Activated CD4-positive, alpha-beta T cell treated with anti-CD3 and anti-CD28 coated beads for 36 hours (primary cell): ENCODE measurements at regions not wholly inside any gene's neighbourhood (a gene's known extent, or its start where the extent isn't known, plus 50 kb on each side); places are given as distances from the start of the nearest gene placed in this dataset.
"Not testable (repeated sequence)": the region's sequence is repeated elsewhere in the genome, so short reads cannot be mapped to it uniquely, and the experiment has no call there.

Experiments used
- ATAC-seq: fragments of 200-7000 bp; cut with Tn5 transposase; one replicate; pipeline ENCODE4 v1.10.0; 2021; ENCODE audit warnings: mild to moderate bottlenecking, moderate library complexity
- CTCF ChIA-PET: fragments of 350-600 bp; sonication (Branson Sonifier 250); formaldehyde crosslinking; loops from one replicate; lab custom pipeline; 2021; ENCODE audit warnings: antibody characterized with exemption; lab: Charles Lee
- POLR2A ChIA-PET: fragments of 350-600 bp; sonication (Branson Sonifier 250); formaldehyde crosslinking; loops from one replicate; lab custom pipeline; 2021; ENCODE audit warnings: antibody characterized with exemption, inconsistent platforms; lab: Charles Lee
- DNase-seq: peaks from one replicate; pipeline ENCODE4 v3.0.0-alpha.2; 2020
- H3K27ac Mint-ChIP-seq: one replicate; pipeline ENCODE4 v1.8.0; 2021; ENCODE audit warnings: mixed read lengths
- H3K27me3 Mint-ChIP-seq: one replicate; pipeline ENCODE4 v1.8.0; 2021; ENCODE audit warnings: mixed read lengths
- H3K36me3 Mint-ChIP-seq: one replicate; pipeline ENCODE4 v1.8.0; 2021; ENCODE audit warnings: low read depth, mixed read lengths
- H3K4me1 Mint-ChIP-seq: one replicate; pipeline ENCODE4 v1.8.0; 2021; ENCODE audit warnings: mixed read lengths
- H3K4me3 Mint-ChIP-seq: one replicate; pipeline ENCODE4 v1.8.0; 2021; ENCODE audit warnings: mild to moderate bottlenecking, moderate library complexity, mixed read lengths
- H3K9me3 Mint-ChIP-seq: one replicate; pipeline ENCODE4 v1.8.0; 2021; ENCODE audit warnings: low read depth, mixed read lengths
- intact Hi-C, 2 experiments: fragments of 100-400 bp; cut with DNase I in 1 of 2; cut with micrococcal nuclease in 1 of 2; formaldehyde crosslinking; loops; one replicate each; pipeline versions ENCODE4 v1.14.2 to v1.15.1; 2022 to 2024; cut with DNase I, micrococcal nuclease

DNA sequence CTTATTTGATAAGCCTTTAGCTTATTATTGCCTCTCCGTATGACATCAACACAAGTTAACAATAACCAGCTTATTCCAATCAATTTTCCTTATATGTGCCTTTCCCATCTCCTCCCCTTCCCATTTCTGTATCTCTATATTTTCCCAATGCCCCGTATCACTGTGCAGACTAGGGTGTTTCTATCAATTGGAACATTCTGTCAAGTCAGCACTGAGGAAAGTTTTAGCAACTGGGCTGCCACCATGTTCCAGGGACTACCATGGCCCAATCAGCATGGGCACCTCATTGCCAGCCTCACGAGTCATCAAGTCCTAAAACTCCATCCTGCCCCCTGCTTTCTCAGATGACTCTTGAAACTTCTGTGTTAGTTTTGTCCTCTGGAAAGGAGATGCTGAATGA is 973.1 kb upstream of the CNTN5 start:
- H3K36me3 Mint-ChIP-seq, result no peaks in the 10 kb centered on the region
- H3K4me1 Mint-ChIP-seq, result no peaks in the 10 kb centered on the region
- DNase-seq (no peak), ATAC-seq (no peak)
- ChIA-PET POLR2A (no interaction called here), CTCF (no interaction called here)
- H3K4me3 Mint-ChIP-seq, result no peak overlapping the region
- no peaks in the 10 kb centered on the region for H3K27me3 Mint-ChIP-seq
- H3K27ac Mint-ChIP-seq, result no peak overlapping the region
- intact Hi-C loops, result no loop called here
- peaks cover 7% of the 10 kb centered on the region for H3K9me3 Mint-ChIP-seq

DNA sequence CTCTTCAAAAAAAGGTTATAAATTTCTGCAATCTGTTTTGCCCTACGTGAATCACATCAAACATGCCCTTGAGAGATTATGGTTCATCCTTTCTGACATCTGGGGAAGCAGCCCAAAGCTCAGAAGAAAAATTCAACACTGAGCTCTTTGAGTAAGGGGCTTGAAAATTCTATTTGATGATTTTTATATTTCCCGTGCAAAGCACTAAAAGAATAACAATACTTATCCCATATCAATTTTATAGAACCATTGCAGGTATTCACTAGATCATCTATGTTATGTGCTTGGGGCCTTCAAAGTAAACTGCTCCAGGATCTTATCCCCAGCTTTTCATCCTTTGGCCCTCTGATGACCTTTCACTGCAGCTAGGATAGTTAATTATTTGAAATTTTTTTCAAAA is 966.9 kb upstream of the CNTN5 start:
- CTCF ChIA-PET, result interaction anchor here (0.8 kb wide), 1 partner anchor 40 kb away, joined by 3 read pairs; no protein-coding TSS in a partner anchor
- no peak for ATAC-seq

DNA sequence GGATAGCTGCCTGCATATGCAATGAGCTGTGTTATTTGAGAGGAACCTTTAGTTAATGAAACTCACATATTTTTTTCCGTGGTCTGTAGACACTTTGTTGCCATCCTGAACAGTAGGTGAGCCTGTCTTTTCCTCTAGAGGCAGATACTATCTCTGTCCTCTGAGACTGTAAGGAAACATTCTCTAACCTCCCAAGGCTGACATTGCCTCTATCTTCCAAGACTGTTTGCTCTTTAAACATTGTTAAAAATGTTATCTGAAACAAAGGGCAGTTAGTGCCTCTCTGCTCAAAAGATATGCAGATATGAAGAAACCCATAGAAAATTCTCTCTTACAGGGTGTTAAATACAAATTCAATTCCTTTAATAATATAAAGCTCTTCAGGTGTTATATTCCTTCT is 963.8 kb upstream of the CNTN5 start:
- DNase-seq, result no peak
- intact Hi-C loops, result no loop called here

More for the DNA sequence above, 966.9 kb upstream of the CNTN5 start:
- no peak overlapping the region for H3K27ac Mint-ChIP-seq
- DNase-seq, result no peak
- POLR2A ChIA-PET, result interaction anchor here (0.6 kb wide), 1 partner anchor 1055 kb away, joined by 3 read pairs; no protein-coding TSS in a partner anchor
- no peaks in the 10 kb centered on the region for H3K27me3 Mint-ChIP-seq
- intact Hi-C loops, result no loop called here
- H3K4me3 Mint-ChIP-seq, result no peak overlapping the region
- H3K9me3 Mint-ChIP-seq, result no peaks in the 10 kb centered on the region
- H3K4me1 Mint-ChIP-seq, result no peaks in the 10 kb centered on the region
- H3K36me3 Mint-ChIP-seq, result no peaks in the 10 kb centered on the region

DNA sequence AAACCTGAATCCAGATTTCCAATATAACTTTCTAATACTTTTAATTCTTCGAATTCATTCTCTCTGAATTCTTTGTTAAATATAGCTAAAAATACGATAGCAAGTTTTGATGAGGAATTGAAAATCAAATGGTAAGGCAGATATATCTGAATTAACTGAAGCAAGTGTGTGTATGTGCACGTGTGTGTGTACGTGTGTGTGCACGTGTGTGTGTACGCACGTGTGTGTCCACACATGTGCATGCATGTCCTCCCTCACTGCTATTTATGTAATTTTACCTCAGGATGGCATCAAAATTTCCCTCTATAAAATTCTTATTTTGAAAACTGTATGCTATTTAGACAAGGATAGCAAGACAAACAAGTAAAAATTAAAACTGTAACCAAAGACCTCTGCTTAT is 961.3 kb upstream of the CNTN5 start:
- Mint-ChIP-seq H3K4me3 (no peak overlapping the region), H3K27ac (no peak overlapping the region), H3K9me3 (no peaks in the 10 kb centered on the region), H3K36me3 (no peaks in the 10 kb centered on the region), H3K4me1 (no peaks in the 10 kb centered on the region), H3K27me3 (no peaks in the 10 kb centered on the region)
- ChIA-PET POLR2A (no interaction called here), CTCF (no interaction called here)
- intact Hi-C loops, result no loop called here
- no peak for ATAC-seq
- DNase-seq, result no peak

More for the DNA sequence above, 963.8 kb upstream of the CNTN5 start:
- Mint-ChIP-seq H3K36me3 (no peaks in the 10 kb centered on the region), H3K9me3 (no peaks in the 10 kb centered on the region), H3K4me3 (no peak overlapping the region), H3K27me3 (no peaks in the 10 kb centered on the region), H3K27ac (no peak overlapping the region), H3K4me1 (no peaks in the 10 kb centered on the region)
- ATAC-seq, result no peak
- CTCF ChIA-PET, result no interaction called here
- POLR2A ChIA-PET, result no interaction called here

DNA sequence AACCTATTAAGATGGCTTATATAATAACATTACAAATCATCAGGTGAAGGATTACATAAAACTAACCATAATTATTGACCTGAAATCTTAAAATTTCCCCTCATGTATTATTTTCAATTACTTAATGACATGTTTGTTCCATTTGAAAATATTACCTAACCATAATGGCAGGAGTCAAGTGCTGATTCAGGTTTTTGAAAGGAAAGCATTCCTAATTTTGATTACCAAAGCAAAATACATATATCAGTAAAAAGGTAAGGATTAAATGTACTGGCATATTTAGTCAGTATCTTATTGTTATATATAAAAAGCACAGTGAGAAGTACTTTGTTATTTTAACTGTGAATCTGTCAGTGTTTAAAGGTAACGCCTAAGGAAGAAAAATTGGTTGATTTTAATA is 960.0 kb upstream of the CNTN5 start:
- Mint-ChIP-seq H3K27ac (no peak overlapping the region), H3K4me3 (no peak overlapping the region), H3K36me3 (no peaks in the 10 kb centered on the region), H3K27me3 (no peaks in the 10 kb centered on the region), H3K9me3 (peaks cover 2% of the 10 kb centered on the region), H3K4me1 (no peaks in the 10 kb centered on the region)
- intact Hi-C loops, result no loop called here
- ATAC-seq (no peak), DNase-seq (no peak)
- CTCF ChIA-PET, result no interaction called here
- POLR2A ChIA-PET, result no interaction called here

DNA sequence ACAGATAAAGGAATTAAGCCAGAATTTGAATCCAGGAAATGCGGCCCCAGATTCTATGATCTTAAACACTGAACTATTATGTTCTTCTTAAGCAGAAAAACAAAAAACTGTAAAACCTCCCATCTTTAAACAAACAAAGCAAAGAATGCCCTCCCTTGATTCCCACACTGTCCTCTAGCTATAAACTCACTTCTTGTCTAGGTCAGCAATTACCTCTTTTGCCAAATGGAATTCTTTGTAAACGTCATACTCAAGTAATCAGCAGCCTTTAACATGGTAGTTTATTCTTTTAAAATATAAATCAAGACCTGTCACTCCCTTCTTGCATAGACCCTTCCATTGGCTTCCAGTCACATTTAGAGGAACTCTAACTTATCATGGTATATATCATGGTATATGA is 958.9 kb upstream of the CNTN5 start:
- no peaks in the 10 kb centered on the region for H3K4me1 Mint-ChIP-seq
- H3K4me3 Mint-ChIP-seq, result no peak overlapping the region
- peaks cover 4% of the 10 kb centered on the region for H3K9me3 Mint-ChIP-seq
- ChIA-PET CTCF (no interaction called here), POLR2A (no interaction called here)
- intact Hi-C loops, result no loop called here
- H3K36me3 Mint-ChIP-seq, result no peaks in the 10 kb centered on the region
- no peaks in the 10 kb centered on the region for H3K27me3 Mint-ChIP-seq
- H3K27ac Mint-ChIP-seq, result no peak overlapping the region
- no peak for DNase-seq
- no peak for ATAC-seq

DNA sequence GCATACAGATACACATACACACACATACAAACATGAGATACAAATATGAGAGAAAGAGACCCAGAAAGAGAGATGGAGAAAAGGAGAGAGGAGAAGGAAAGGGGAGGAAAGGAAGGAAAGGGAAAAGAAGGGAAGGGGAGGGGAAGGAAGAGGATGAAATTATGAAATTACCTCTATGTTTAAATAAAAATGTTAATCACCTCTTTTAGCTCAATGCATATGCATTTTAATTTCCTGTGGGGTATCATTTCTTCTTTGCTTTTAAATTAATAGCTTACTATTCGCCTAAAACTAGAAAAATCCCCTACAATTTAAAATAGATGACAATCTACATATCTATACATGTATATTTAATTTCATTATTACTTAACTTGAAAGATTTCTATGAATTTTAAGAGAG is 958.0 kb upstream of the CNTN5 start:
- intact Hi-C loops, result no loop called here
- H3K36me3 Mint-ChIP-seq, result no peaks in the 10 kb centered on the region
- ChIA-PET CTCF (no interaction called here), POLR2A (no interaction called here)
- DNase-seq (no peak), ATAC-seq (no peak)
- peaks cover 4% of the 10 kb centered on the region for H3K9me3 Mint-ChIP-seq
- no peaks in the 10 kb centered on the region for H3K4me1 Mint-ChIP-seq
- no peaks in the 10 kb centered on the region for H3K27me3 Mint-ChIP-seq
- H3K27ac Mint-ChIP-seq, result no peak overlapping the region
- H3K4me3 Mint-ChIP-seq, result no peak overlapping the region

DNA sequence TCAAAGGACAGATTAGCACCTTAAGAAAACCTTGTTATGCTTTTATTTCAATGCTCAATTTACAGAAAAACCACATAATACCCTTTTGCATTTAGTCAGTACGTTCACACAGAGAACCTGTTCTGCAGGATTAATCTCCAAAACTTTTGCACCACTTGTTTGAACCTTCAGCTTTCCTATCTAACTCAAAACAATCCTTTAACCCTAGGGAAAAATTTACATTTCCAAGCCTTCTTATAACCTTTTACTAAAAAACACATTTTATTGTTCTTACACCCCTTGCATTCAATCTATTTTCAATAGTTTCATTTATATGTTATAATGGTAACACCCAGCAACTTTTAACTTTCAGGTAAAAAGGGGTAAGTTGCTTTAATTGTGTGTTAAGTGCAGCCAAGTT is 952.5 kb upstream of the CNTN5 start:
- Mint-ChIP-seq H3K4me1 (no peaks in the 10 kb centered on the region), H3K27ac (no peak overlapping the region), H3K9me3 (peaks cover 6% of the 10 kb centered on the region), H3K4me3 (no peak overlapping the region), H3K36me3 (no peaks in the 10 kb centered on the region), H3K27me3 (no peaks in the 10 kb centered on the region)
- ChIA-PET POLR2A (no interaction called here), CTCF (no interaction called here)
- ATAC-seq (no peak), DNase-seq (no peak)
- intact Hi-C loops, result no loop called here

DNA sequence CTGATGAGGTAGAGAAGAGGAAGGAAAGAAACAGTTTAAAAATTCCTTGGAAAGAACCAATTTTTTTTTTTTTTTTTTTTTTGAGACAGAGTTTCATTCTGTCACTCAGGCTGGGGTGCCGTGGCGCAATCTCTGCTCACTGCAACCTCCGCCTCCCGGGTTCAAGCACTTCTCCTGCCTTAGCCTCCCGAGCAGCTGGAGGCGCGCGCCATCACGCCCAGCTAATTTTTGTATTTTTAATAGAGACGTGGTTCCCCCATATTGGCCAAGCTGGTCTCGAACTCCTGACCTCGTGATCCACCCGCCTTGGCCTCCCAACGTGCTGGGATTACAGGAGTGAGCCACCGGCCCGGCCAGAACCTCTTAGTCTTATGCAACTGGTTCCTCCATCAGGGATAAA is 951.6 kb upstream of the CNTN5 start:
- H3K4me3 Mint-ChIP-seq, H3K9me3 Mint-ChIP-seq, H3K27ac Mint-ChIP-seq, ATAC-seq, POLR2A ChIA-PET, intact Hi-C loops, H3K36me3 Mint-ChIP-seq, H3K4me1 Mint-ChIP-seq, H3K27me3 Mint-ChIP-seq, CTCF ChIA-PET, DNase-seq: not testable (repeated sequence)

DNA sequence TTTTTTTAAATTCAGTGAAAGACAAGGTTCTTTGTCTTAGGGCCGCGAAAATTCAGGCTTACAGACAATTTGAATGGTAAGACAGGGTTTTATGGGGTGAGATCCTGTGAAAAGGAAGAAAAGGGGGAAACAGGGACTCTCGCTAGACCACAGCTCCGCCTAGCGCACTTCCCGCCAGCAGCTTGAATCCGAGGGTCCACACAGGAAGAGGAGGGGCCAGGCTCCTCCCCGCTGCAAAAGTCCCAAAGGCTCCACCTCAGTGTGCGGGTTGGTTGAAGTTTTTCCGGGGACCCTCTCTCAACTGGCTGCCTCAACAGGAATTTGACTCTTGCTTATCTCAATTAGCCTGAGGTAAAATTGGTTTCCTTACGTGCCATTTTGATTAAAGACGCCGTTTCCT is 950.9 kb upstream of the CNTN5 start:
- intact Hi-C loops, result no loop called here
- CTCF ChIA-PET, result no interaction called here
- Mint-ChIP-seq H3K9me3 (peaks cover 6% of the 10 kb centered on the region), H3K4me1 (no peaks in the 10 kb centered on the region), H3K36me3 (no peaks in the 10 kb centered on the region), H3K4me3 (no peak overlapping the region), H3K27ac (no peak overlapping the region), H3K27me3 (no peaks in the 10 kb centered on the region)
- POLR2A ChIA-PET, result no interaction called here
- no peak for ATAC-seq
- no peak for DNase-seq

DNA sequence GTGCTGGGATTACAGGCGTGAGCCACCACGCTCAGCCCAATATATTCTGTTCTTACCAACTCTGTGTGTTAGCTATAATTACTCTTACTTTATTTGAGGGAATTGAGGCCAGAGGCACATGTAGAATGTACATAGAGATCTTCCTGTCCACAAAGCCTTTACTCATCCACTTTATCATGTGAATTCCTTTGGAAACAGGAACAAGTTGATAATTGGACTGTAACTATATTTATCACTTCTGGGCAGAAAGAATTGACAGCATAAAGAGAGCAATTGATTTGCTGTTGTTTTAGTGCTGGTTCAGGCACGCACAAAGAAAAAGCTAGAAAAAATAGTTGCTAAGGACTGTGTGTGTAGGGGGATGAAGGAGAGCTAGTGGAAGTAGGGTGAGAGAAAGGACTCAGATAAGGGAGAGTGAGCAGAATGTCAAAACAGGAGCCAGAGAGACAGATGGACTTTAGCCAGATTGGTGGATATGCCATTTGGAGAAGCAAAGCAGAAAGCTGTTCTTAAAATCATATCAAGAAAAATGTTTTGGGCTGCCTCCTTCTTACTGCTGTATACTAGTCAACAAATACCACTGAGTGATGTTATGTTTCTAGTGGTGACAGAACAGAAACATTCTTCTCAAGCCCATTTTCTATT is 929.8 kb upstream of the CNTN5 start:
- ChIA-PET POLR2A (no interaction called here), CTCF (no interaction called here)
- no peaks in the 10 kb centered on the region for H3K9me3 Mint-ChIP-seq
- H3K36me3 Mint-ChIP-seq, result no peaks in the 10 kb centered on the region
- no peak overlapping the region for H3K4me3 Mint-ChIP-seq
- ATAC-seq, result no peak
- no peaks in the 10 kb centered on the region for H3K27me3 Mint-ChIP-seq
- DNase-seq, result no peak
- no peaks in the 10 kb centered on the region for H3K4me1 Mint-ChIP-seq
- no peak overlapping the region for H3K27ac Mint-ChIP-seq
- intact Hi-C loops, result no loop called here

DNA sequence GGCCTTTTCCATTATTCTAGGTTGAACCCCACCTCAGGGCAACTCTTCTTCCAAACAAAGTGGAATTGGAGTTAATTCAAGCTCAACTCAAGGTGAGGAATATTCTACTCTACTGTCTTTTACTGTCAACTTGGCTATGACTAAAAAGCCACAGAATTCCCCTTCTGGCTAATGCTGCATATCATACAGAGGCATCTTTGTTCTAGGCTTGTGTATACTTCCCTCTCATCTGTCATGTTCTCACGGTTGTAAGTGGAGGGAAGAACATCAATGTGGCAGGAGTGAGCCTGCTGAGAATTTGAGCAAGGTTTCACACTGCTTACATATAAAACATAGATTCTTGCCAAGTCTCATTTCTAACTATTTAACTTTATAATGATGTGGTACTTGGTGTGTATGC is 921.4 kb upstream of the CNTN5 start:
- H3K4me1 Mint-ChIP-seq, result no peaks in the 10 kb centered on the region
- no peaks in the 10 kb centered on the region for H3K36me3 Mint-ChIP-seq
- ATAC-seq, result no peak
- no peaks in the 10 kb centered on the region for H3K27me3 Mint-ChIP-seq
- POLR2A ChIA-PET, result no interaction called here
- CTCF ChIA-PET, result no interaction called here
- H3K4me3 Mint-ChIP-seq, result no peak overlapping the region
- H3K27ac Mint-ChIP-seq, result no peak overlapping the region
- DNase-seq, result no peak
- intact Hi-C loops, result no loop called here
- H3K9me3 Mint-ChIP-seq, result peaks cover 6% of the 10 kb centered on the region

DNA sequence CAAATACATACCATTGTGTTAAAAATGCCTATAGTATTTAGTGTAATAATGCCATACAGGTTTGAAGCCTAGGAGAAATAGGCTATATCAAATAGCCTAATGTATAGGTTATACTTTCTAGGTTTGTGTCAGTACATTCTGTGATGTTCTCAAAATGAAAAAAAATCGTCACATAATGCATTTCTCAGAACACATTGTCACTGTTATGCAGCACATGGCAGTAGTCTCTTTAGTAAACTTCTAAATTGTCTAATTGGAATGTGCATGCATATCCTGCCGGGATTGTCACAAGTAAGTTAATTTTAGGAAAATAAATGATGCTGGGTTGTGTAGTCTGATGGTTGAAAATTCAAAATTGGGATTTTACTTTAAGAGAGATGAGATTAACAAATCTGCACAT is 920.1 kb upstream of the CNTN5 start:
- POLR2A ChIA-PET, result no interaction called here
- no peak overlapping the region for H3K27ac Mint-ChIP-seq

More for the DNA sequence above, 920.1 kb upstream of the CNTN5 start:
- no peak overlapping the region for H3K4me3 Mint-ChIP-seq
- H3K36me3 Mint-ChIP-seq, result no peaks in the 10 kb centered on the region
- H3K27me3 Mint-ChIP-seq, result no peaks in the 10 kb centered on the region
- DNase-seq, result no peak
- peaks cover 6% of the 10 kb centered on the region for H3K9me3 Mint-ChIP-seq
- CTCF ChIA-PET, result no interaction called here
- H3K4me1 Mint-ChIP-seq, result no peaks in the 10 kb centered on the region
- no peak for ATAC-seq
- intact Hi-C loops, result no loop called here
